ENCODE measurements at regions not wholly inside any gene's neighbourhood (a gene's known extent, or its start where the extent isn't known, plus 50 kb on each side); places are given as distances from the start of the nearest gene placed in this dataset.

DNA sequence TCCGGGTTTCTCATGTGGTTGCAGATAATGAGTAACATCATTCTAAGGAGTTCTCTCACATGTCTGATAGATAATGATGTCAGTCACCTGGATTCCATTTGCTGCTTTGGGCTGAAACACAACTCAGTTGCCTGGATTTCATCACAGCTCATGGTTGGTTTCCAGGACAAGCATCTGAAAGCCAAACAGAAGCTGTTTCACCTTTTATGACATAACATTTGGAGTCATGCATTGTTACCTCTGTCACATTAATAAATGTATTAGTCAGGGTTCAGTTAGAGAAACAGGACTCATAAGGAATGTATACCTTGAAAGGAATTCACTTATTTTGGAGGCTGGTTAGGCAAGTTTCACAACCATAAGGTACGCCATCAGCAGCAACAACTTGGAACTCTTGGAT, 251.9 kb upstream of the ATXN7L3B start:
- TF ChIP-seq CTCF (IDR thresholded peaks at IDR 0.05; ENCODE audit: low read length) (no peak), EZH2 (optimal IDR thresholded peaks at IDR 0.05; ENCODE audit: low read depth, low read length) (no peak), EZH2phosphoT487 (IDR thresholded peaks at IDR 0.05; ENCODE audit: low read length) (no peak)

All from MM.1S (cell line).